Left lung (tissue), 4 donors: ENCODE measurements at regions not wholly inside any gene's neighbourhood (a gene's known extent, or its start where the extent isn't known, plus 50 kb on each side); places are given as distances from the start of the nearest gene placed in this dataset.

Experiments used
- ATAC-seq: fragments of 200-7000 bp; cut with Tn5 transposase; one replicate; pipeline ENCODE4 v1.9.1; 2020; ENCODE audit warnings: moderate library complexity
- DNase-seq, 4 donors: peaks; one replicate each; pipeline ENCODE4 v3.0.0-alpha.2; 2013 to 2020
- H3K27ac ChIP-seq, 2 donors: fragments of 200-600 bp; sonication (generic) in 1 of 2; one replicate each; pipeline versions ENCODE4 v1.5.0 to v1.8.0; 2020 to 2021
- H3K27me3 ChIP-seq, 2 donors: fragments of 200-600 bp; sonication (generic) in 1 of 2; one replicate each; pipeline versions ENCODE4 v1.5.0 to v1.8.0; 2020 to 2021
- H3K36me3 ChIP-seq, 2 donors: fragments of 200-600 bp; sonication (generic) in 1 of 2; one replicate each; pipeline versions ENCODE4 v1.5.0 to v1.8.0; 2020 to 2021
- H3K4me1 ChIP-seq, 2 donors: fragments of 200-600 bp; one replicate each; pipeline ENCODE4 v1.8.0; 2021
- H3K4me3 ChIP-seq, 2 donors: fragments of 200-600 bp; sonication (generic) in 1 of 2; one replicate each; pipeline versions ENCODE4 v1.5.0 to v1.8.0; 2020 to 2021; ENCODE audit warnings: mild to moderate bottlenecking in 1 of 2
- H3K9me3 ChIP-seq, 2 donors: fragments of 200-600 bp; sonication (generic) in 1 of 2; one replicate each; pipeline versions ENCODE4 v1.5.0 to v1.8.0; 2020 to 2021
- CTCF ChIP-seq, 2 donors: fragments of 200-600 bp; sonication (generic) in 1 of 2; IDR thresholded peaks; one replicate each; pipeline versions ENCODE4 v1.5.0 to v1.8.0; 2021; ENCODE audit warnings: antibody characterized with exemption in 2 of 2
- intact Hi-C, 2 donors: fragments of 100-400 bp; cut with DNase I; formaldehyde crosslinking; loops; one replicate each; pipeline versions ENCODE4 v1.11.2 to v1.14.2; 2022
- donor health status: DM: no; HTN: yes; CAD: no.
- donor health status: DM: no; HTN: no; CAD: no.

GRCh38 chr14:99007795-99008194, 264.2 kb downstream of the BCL11B start:
- no peaks in the 10 kb centered on the region for H3K9me3 ChIP-seq
- H3K27ac ChIP-seq: no peak overlapping the region
- no peak overlapping the region for H3K4me3 ChIP-seq
- ATAC-seq: no peak
- H3K4me1 ChIP-seq: no peaks in the 10 kb centered on the region
- intact Hi-C loops: no loop called here
- no peak for DNase-seq
- peaks cover 0 to 7% of the 10 kb centered on the region in 2 donors for H3K27me3 ChIP-seq
- H3K36me3 ChIP-seq: no peaks in the 10 kb centered on the region
- TF ChIP-seq CTCF (IDR thresholded peaks at IDR 0.05): no peak

GRCh38 chr14:99009871-99010270, 262.1 kb downstream of the BCL11B start:
- Histone ChIP-seq H3K27me3 (peaks cover 0 to 7% of the 10 kb centered on the region in 2 donors), H3K9me3 (no peaks in the 10 kb centered on the region), H3K4me3 (no peak overlapping the region), H3K36me3 (no peaks in the 10 kb centered on the region), H3K27ac (no peak overlapping the region), H3K4me1 (no peaks in the 10 kb centered on the region)
- no peak for TF ChIP-seq CTCF (IDR thresholded peaks at IDR 0.05)
- intact Hi-C loops: no loop called here
- no peak for ATAC-seq
- no peak for DNase-seq

GRCh38 chr14:99011385-99011784, 260.6 kb downstream of the BCL11B start:
- no peak for TF ChIP-seq CTCF (IDR thresholded peaks at IDR 0.05)
- no peaks in the 10 kb centered on the region for H3K36me3 ChIP-seq
- no peak for DNase-seq
- no peak overlapping the region for H3K4me3 ChIP-seq
- intact Hi-C loops: no loop called here
- ATAC-seq: no peak
- peaks cover 0 to 7% of the 10 kb centered on the region in 2 donors for H3K27me3 ChIP-seq
- H3K27ac ChIP-seq: no peak overlapping the region
- H3K9me3 ChIP-seq: no peaks in the 10 kb centered on the region
- H3K4me1 ChIP-seq: no peaks in the 10 kb centered on the region

GRCh38 chr14:99012703-99013102, 259.3 kb downstream of the BCL11B start:
- TF ChIP-seq CTCF (IDR thresholded peaks at IDR 0.05): no peak
- no peak overlapping the region for H3K4me3 ChIP-seq
- no peaks in the 10 kb centered on the region for H3K4me1 ChIP-seq
- DNase-seq (no peak), ATAC-seq (no peak)
- no peaks in the 10 kb centered on the region for H3K9me3 ChIP-seq
- H3K36me3 ChIP-seq: no peaks in the 10 kb centered on the region
- peaks cover 0 to 7% of the 10 kb centered on the region in 2 donors for H3K27me3 ChIP-seq
- intact Hi-C loops: no loop called here
- H3K27ac ChIP-seq: no peak overlapping the region

- intact Hi-C loops: no loop called here
- Histone ChIP-seq H3K4me3 (no peak overlapping the region), H3K27me3 (no peaks in the 10 kb centered on the region), H3K36me3 (no peaks in the 10 kb centered on the region), H3K4me1 (no peaks in the 10 kb centered on the region), H3K27ac (no peak overlapping the region), H3K9me3 (no peaks in the 10 kb centered on the region)
- no peak for TF ChIP-seq CTCF (IDR thresholded peaks at IDR 0.05)
- DNase-seq (no peak), ATAC-seq (no peak)
Observed at GRCh38 chr14:99015833-99016232, 256.2 kb downstream of the BCL11B start.
